ENCODE measurements at regions not wholly inside any gene's neighbourhood (a gene's known extent, or its start where the extent isn't known, plus 50 kb on each side); places are given as distances from the start of the nearest gene placed in this dataset.

DNA sequence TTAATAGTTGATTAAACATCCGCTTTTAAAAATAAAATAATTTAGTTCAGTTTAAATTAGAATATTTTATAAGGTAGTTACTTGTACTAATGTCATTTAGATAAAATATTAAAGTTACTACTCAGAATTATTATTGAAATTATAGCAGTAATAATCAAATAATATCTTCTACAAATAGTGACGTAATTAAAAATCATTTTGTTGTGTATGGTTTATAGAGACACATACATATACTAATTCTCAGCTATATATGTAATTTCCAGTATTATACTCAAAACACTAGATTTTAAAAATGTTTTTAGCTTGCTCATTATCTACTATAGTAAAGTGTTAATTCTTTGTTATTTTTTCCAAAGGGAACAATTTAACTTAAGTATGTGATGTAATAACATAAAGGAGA is 435.2 kb upstream of the MANEA start:
- TF ChIP-seq, protein P1, sequence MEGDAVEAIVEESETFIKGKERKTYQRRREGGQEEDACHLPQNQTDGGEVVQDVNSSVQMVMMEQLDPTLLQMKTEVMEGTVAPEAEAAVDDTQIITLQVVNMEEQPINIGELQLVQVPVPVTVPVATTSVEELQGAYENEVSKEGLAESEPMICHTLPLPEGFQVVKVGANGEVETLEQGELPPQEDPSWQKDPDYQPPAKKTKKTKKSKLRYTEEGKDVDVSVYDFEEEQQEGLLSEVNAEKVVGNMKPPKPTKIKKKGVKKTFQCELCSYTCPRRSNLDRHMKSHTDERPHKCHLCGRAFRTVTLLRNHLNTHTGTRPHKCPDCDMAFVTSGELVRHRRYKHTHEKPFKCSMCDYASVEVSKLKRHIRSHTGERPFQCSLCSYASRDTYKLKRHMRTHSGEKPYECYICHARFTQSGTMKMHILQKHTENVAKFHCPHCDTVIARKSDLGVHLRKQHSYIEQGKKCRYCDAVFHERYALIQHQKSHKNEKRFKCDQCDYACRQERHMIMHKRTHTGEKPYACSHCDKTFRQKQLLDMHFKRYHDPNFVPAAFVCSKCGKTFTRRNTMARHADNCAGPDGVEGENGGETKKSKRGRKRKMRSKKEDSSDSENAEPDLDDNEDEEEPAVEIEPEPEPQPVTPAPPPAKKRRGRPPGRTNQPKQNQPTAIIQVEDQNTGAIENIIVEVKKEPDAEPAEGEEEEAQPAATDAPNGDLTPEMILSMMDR (IDR thresholded peaks at IDR 0.05), result no peak

DNA sequence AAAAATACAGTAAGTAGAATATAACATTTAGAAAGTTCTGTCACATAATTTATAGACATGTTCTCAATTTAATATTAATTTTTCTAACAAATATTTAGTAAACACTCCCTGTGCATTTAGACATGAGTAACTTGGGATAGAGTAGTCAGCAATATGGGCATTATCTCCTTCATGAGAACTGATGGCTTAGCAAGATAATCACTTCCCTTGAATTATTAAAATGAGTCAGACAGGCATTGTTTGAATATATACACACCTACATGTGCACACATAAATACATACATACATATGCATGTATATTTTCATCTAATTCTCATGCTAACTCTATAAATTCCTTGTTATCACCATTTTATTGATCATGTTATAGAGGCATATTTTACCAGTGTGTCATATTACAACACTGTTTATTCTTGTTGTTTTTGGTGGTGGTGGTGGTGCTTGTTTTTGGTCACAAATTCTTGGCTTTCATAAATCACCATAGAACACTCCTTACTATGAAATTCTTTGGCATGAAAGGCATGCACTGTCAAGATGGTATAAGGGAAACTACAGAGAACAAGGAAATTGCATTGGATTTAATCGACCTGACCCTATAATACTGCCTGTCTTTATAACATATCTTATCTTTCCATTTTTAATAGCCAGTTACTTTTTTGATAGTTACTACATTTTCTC is 434.5 kb upstream of the MANEA start:
- TF ChIP-seq, protein P1 (IDR thresholded peaks at IDR 0.05), result no peak

DNA sequence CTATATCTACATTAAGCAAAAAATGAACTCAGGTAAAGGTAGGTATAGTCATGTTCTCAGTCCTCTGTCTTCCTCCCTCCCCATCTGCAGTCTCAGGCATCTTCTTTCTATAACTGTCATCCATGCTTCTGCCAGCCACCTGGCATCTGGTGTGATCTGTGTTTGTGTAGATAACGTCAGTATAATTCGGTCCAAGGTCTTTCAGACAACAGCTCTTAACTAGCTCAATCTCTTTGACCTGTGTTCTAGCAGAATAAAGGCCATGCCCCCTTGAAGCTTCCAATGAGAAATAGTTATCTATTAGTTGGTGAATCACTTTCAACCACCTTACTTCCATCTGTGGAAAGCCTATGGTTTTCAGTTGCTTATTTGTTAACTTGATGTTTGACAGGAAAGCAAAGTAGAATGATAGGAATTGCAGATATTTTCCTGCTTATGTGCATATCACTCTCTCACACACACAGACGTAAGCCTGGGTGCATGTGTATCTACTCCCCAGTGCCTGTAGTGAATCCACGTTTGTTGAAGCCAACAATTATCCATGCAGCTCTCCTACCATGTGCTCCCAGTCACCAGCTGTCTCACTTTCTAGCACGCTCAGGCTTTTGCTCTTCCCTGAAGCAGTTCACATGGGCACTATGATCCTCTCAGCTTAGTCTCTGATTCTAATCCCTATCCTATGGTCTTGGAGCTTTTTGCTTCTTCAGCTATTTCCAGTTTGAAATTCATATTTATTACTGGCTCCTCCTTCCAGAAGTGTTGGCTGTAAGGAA is 433.7 kb upstream of the MANEA start:
- TF ChIP-seq, protein P1 (IDR thresholded peaks at IDR 0.05), result no peak

DNA sequence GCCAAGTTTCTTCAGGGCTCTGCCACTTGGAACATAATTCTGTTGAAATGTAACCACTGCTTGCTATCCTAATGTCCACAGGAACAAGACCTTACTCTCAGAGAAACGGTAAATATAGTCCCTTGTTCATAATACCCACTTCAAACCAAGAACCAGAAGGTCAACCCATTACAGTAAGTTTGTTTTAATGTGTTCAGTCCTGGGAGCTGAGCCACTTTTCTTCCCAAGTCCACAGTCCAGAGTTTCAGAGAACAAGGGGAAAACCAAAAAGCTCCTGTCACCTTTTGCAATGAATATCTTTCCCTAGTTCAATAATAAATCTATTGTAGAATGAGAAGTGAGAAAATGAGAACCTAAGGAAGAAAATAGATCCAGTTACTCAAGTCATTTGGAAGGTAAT is 431.9 kb upstream of the MANEA start:
- TF ChIP-seq, protein P1 (IDR thresholded peaks at IDR 0.05), result no peak

DNA sequence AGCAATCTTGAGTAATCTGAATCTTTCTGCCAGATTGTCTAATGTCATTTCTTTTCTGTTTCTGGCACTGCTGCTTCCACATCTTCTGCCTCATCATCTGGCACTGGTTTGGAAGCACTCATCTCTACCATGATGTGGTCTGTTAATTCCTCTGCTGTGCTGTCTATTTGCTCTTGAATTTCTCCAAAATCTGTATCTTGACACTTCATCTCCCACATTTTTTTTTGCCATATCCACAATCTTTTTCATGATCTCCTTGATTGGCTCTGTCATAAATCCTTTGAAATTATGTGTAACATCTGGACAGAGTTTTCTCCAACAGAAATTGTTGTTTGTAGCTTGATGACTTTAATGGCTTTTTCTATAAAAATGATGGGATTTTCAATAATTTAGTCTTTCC is 417.8 kb upstream of the MANEA start:
- TF ChIP-seq, protein P1 (IDR thresholded peaks at IDR 0.05), result no peak

DNA sequence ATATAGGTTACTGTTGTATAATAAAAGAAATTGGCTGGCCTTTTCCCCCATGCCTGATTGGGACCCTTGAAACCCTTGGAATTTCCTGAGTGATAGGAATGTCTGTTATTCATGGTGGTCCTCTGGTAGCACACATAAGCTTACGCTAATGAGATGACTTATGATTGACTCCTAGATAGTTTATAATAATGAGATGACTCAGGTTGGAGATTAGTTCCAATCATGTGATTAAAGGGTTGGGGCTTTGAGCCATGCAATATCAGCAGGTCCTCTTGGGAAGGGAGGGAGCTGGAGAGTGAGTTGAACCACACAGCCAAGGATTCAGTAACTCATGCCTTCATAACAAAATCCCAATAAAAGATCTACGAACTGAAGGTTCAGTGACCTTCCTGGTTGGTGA is 407.6 kb upstream of the MANEA start:
- TF ChIP-seq, protein P1 (IDR thresholded peaks at IDR 0.05), result no peak

DNA sequence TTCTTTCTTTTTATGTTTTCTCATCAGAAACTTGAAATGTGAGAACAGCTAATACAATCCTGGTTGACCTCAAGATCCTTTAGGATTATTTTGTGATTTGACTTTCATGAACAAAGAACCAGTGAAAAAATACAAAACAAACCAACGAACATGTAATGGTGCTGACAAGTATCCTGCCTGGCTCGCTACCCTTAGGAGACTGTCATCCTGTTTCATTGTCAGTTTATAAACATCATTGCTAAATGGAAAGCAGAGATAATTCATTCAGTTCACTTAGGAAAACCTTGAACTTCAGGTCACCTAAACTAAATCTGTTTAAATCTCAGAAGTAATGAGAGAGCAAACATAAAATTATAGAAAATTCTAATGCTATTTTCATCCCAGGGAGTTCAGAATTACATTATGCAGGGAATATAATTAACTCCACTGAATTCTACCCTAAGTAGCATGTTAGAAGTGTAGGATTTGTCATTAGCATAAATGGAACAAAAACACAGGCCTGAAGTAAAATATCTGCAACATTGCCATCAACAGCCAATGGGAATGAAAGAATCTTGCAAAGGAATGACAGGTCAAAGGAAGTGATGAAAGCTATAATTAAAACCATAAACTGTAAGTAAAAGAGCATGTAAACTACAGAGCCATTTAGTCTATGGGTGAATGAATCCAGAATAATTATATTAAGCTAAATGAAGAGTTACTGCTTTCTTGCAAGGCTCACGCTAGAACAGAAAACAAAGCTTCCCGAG is 401.2 kb upstream of the MANEA start:
- TF ChIP-seq, protein P1 (IDR thresholded peaks at IDR 0.05), result no peak
